ENCODE measurements at regions not wholly inside any gene's neighbourhood (a gene's known extent, or its start where the extent isn't known, plus 50 kb on each side); places are given as distances from the start of the nearest gene placed in this dataset.
"Not testable (repeated sequence)": the region's sequence is repeated elsewhere in the genome, so short reads cannot be mapped to it uniquely, and the experiment has no call there.

- DNase-seq (ENCODE audit: low spot score): no peak
Observed at GRCh38 chr11:104704146-104704830, 194.0 kb downstream of the CASP12 start.

GRCh38 chr11:104700609-104701008, 197.7 kb downstream of the CASP12 start:
- no peak for DNase-seq (ENCODE audit: low spot score)

- DNase-seq (ENCODE audit: low spot score): no peak
Observed at GRCh38 chr11:104699981-104700380, 198.3 kb downstream of the CASP12 start.

GRCh38 chr11:104695065-104695463, 203.2 kb downstream of the CASP12 start:
- no peak for DNase-seq (ENCODE audit: low spot score)

GRCh38 chr11:104694259-104695064, 203.8 kb downstream of the CASP12 start:
- DNase-seq (ENCODE audit: low spot score): no peak

- no peak for DNase-seq (ENCODE audit: low spot score)
Observed at GRCh38 chr11:104692751-104693150, 205.5 kb downstream of the CASP12 start.

- DNase-seq (ENCODE audit: low spot score): no peak
Observed at GRCh38 chr11:104691129-104691528, 207.1 kb downstream of the CASP12 start.

- no peak for DNase-seq (ENCODE audit: low spot score)
Observed at GRCh38 chr11:104690241-104690640, 208.0 kb downstream of the CASP12 start.

GRCh38 chr11:104688731-104689130, 209.5 kb downstream of the CASP12 start:
- DNase-seq (ENCODE audit: low spot score): no peak

GRCh38 chr11:104682206-104682605, 216.1 kb downstream of the CASP12 start:
- no peak for DNase-seq (ENCODE audit: low spot score)

GRCh38 chr11:104679258-104679657, 219.0 kb downstream of the CASP12 start:
- no peak for DNase-seq (ENCODE audit: low spot score)

GRCh38 chr11:104678408-104678807, 219.9 kb downstream of the CASP12 start:
- DNase-seq (ENCODE audit: low spot score): no peak

GRCh38 chr11:104677069-104677468, 221.2 kb downstream of the CASP12 start:
- DNase-seq (ENCODE audit: low spot score): not testable (repeated sequence)

GRCh38 chr11:104672897-104673296, 225.4 kb downstream of the CASP12 start:
- DNase-seq (ENCODE audit: low spot score): no peak

GRCh38 chr11:104668797-104669463, 229.3 kb downstream of the CASP12 start:
- no peak for DNase-seq (ENCODE audit: low spot score)

GRCh38 chr11:104666624-104667023, 231.6 kb downstream of the CASP12 start:
- DNase-seq (ENCODE audit: low spot score): no peak

- DNase-seq (ENCODE audit: low spot score): no peak
Observed at GRCh38 chr11:104665641-104666040, 232.6 kb downstream of the CASP12 start.

GRCh38 chr11:104663190-104664140, 234.8 kb downstream of the CASP12 start:
- DNase-seq (ENCODE audit: low spot score): no peak

- DNase-seq (ENCODE audit: low spot score): no peak
Observed at GRCh38 chr11:104661901-104662300, 236.4 kb downstream of the CASP12 start.

- DNase-seq (ENCODE audit: low spot score): no peak
Observed at GRCh38 chr11:104661471-104661870, 236.8 kb downstream of the CASP12 start.

GRCh38 chr11:104658177-104658576, 240.1 kb downstream of the CASP12 start:
- no peak for DNase-seq (ENCODE audit: low spot score)

GRCh38 chr11:104657083-104657482, 241.2 kb downstream of the CASP12 start:
- DNase-seq (ENCODE audit: low spot score): no peak
